OCI-LY7 (cell line): ENCODE measurements at regions not wholly inside any gene's neighbourhood (a gene's known extent, or its start where the extent isn't known, plus 50 kb on each side); places are given as distances from the start of the nearest gene placed in this dataset.

ENCODE experiments used
- BruUV-seq: library from RNA; stranded (reverse); fragments of 400-500 nt; replicated peaks from 2 replicates; lab custom pipeline; 2021; lab: Mats Ljungman, UMichigan
- CTCF ChIA-PET: fragments of 300-600 bp; sonication (Branson Sonifier 250); formaldehyde crosslinking; loops from one replicate; lab custom pipeline; 2022; ENCODE audit warnings: antibody characterized with exemption; ENCODE audit not compliant: unreplicated experiment; lab: Charles Lee
- POLR2A ChIA-PET: fragments of 300-600 bp; sonication (Branson Sonifier 250); formaldehyde crosslinking; loops from one replicate; lab custom pipeline; 2022; ENCODE audit warnings: antibody characterized with exemption; lab: Charles Lee
- DNase-seq: peaks from one replicate; pipeline ENCODE4 v3.0.0-alpha.2; 2015; ENCODE audit warnings: low spot score
- H2AFZ ChIP-seq: fragments of 200-600 bp; sonication (generic), shearing (Covaris generic); 2 replicates; pipeline ENCODE4 v1.6.1; 2014; ENCODE audit warnings: mild to moderate bottlenecking, antibody characterized with exemption, low read length, moderate library complexity
- H3K27ac ChIP-seq: fragments of 200-600 bp; sonication (generic); 2 replicates; pipeline ENCODE4 v1.5.1; 2014; ENCODE audit warnings: mixed run types, low read depth, mild to moderate bottlenecking, moderate library complexity, low read length, inconsistent platforms; ENCODE audit not compliant: poor library complexity, severe bottlenecking
- H3K36me3 ChIP-seq: fragments of 200-600 bp; sonication (generic); 2 replicates; pipeline ENCODE4 v1.6.1; 2014; ENCODE audit warnings: mild to moderate bottlenecking, antibody characterized with exemption, low read length, moderate library complexity, mixed read lengths; ENCODE audit not compliant: insufficient read depth
- H3K4me1 ChIP-seq: fragments of 200-600 bp; sonication (generic); 2 replicates; pipeline ENCODE4 v1.5.1; 2014; ENCODE audit warnings: mild to moderate bottlenecking, low read length; ENCODE audit not compliant: insufficient read depth, poor library complexity, severe bottlenecking
- H3K4me2 ChIP-seq: fragments of 200-600 bp; sonication (generic); 2 replicates; pipeline ENCODE4 v1.6.1; 2014; ENCODE audit warnings: mild to moderate bottlenecking, low read length
- H3K4me3 ChIP-seq: fragments of 200-600 bp; sonication (generic); 2 replicates; pipeline ENCODE4 v1.5.1; 2014; ENCODE audit warnings: mild to moderate bottlenecking, low read depth, low read length; ENCODE audit not compliant: poor library complexity, severe bottlenecking
- H3K79me2 ChIP-seq: fragments of 200-600 bp; sonication (generic); 2 replicates; pipeline ENCODE4 v1.6.1; 2016; ENCODE audit warnings: low read depth, mild to moderate bottlenecking, low read length, moderate library complexity, mixed read lengths; ENCODE audit not compliant: insufficient read depth
- H3K9me2 ChIP-seq: fragments of 200-600 bp; sonication (generic); 2 replicates; pipeline ENCODE4 v1.6.1; 2016; ENCODE audit warnings: mild to moderate bottlenecking, low read length, mixed read lengths; ENCODE audit not compliant: insufficient read depth
- H3K9me3 ChIP-seq: fragments of 200-600 bp; sonication (generic); 2 replicates; pipeline ENCODE4 v1.6.1; 2014; ENCODE audit warnings: mild to moderate bottlenecking, mixed run types, low read length, mixed read lengths
- H4K20me1 ChIP-seq: fragments of 200-600 bp; sonication (generic); 2 replicates; pipeline ENCODE4 v1.6.1; 2014; ENCODE audit warnings: mild to moderate bottlenecking, antibody characterized with exemption, low read length, moderate library complexity, mixed read lengths; ENCODE audit not compliant: insufficient read depth
- CTCF ChIP-seq: fragments of 200-600 bp; sonication (generic); conservative IDR thresholded peaks from 2 replicates; pipeline ENCODE4 v1.5.1; 2014; ENCODE audit warnings: mild to moderate bottlenecking, antibody characterized with exemption, low read length, moderate library complexity, mixed read lengths
- EZH2phosphoT487 ChIP-seq: fragments of 200-600 bp; sonication (generic); IDR thresholded peaks from 2 replicates; pipeline ENCODE4 v1.6.1; 2018; ENCODE audit warnings: low read depth, borderline replicate concordance, mild to moderate bottlenecking, mixed run types, antibody characterized with exemption, low read length, moderate library complexity, mixed read lengths
- intact Hi-C: fragments of 100-400 bp; cut with micrococcal nuclease; formaldehyde crosslinking; loops from one replicate; pipeline ENCODE4 v1.10.0; 2022; ENCODE audit not compliant: unreplicated experiment

- no peaks in the 10 kb centered on the region for H3K4me1 ChIP-seq
- CTCF ChIA-PET, result no interaction called here
Measured at GRCh38 chr5:38642189-38642911, 85.9 kb upstream of the LIFR start.

GRCh38 chr5:38643616-38644015, 87.2 kb upstream of the LIFR start:
- CTCF ChIA-PET, result no interaction called here
- Histone ChIP-seq H3K4me1 (no peaks in the 10 kb centered on the region), H3K36me3 (no peaks in the 10 kb centered on the region), H3K27ac (no peak overlapping the region), H3K4me2 (no peak overlapping the region), H3K4me3 (no peak overlapping the region), H3K79me2 (no peaks in the 10 kb centered on the region), H3K9me2 (no peaks in the 10 kb centered on the region), H3K9me3 (no peaks in the 10 kb centered on the region), H2AFZ (no peak overlapping the region), H4K20me1 (no peaks in the 10 kb centered on the region)
- DNase-seq, result no peak
- POLR2A ChIA-PET, result no interaction called here
- TF ChIP-seq CTCF (no peak), EZH2phosphoT487 (no peak)
- no TSS peak for BruUV-seq
- intact Hi-C loops, result no loop called here

More at GRCh38 chr5:38642189-38642911, 85.9 kb upstream of the LIFR start:
- H3K9me3 ChIP-seq, result no peaks in the 10 kb centered on the region
- intact Hi-C loops, result no loop called here
- no peak overlapping the region for H3K27ac ChIP-seq
- POLR2A ChIA-PET, result interaction anchor here (1.0 kb wide), 1 partner anchor 9 kb away, joined by 5 read pairs; no protein-coding TSS in a partner anchor
- H2AFZ ChIP-seq, result no peak overlapping the region
- no peak for DNase-seq
- TF ChIP-seq CTCF, result no peak
- no peak for TF ChIP-seq EZH2phosphoT487
- H3K9me2 ChIP-seq, result no peaks in the 10 kb centered on the region
- BruUV-seq, result no TSS peak
- no peaks in the 10 kb centered on the region for H3K36me3 ChIP-seq
- no peaks in the 10 kb centered on the region for H3K79me2 ChIP-seq
- H3K4me2 ChIP-seq, result no peak overlapping the region
- H4K20me1 ChIP-seq, result no peaks in the 10 kb centered on the region
- no peak overlapping the region for H3K4me3 ChIP-seq

- DNase-seq, result no peak
- ChIA-PET CTCF (no interaction called here), POLR2A (no interaction called here)
- no peaks in the 10 kb centered on the region for H3K9me2 ChIP-seq
- no peaks in the 10 kb centered on the region for H3K36me3 ChIP-seq
- H3K4me2 ChIP-seq, result no peak overlapping the region
- H3K27ac ChIP-seq, result no peak overlapping the region
- no peaks in the 10 kb centered on the region for H3K79me2 ChIP-seq
- H3K9me3 ChIP-seq, result no peaks in the 10 kb centered on the region
- H3K4me1 ChIP-seq, result no peaks in the 10 kb centered on the region
- no peak overlapping the region for H3K4me3 ChIP-seq
- intact Hi-C loops, result no loop called here
- TF ChIP-seq CTCF (no peak), EZH2phosphoT487 (no peak)
- BruUV-seq, result no TSS peak
- no peaks in the 10 kb centered on the region for H4K20me1 ChIP-seq
- H2AFZ ChIP-seq, result no peak overlapping the region
Measured at GRCh38 chr5:38645508-38645907, 89.1 kb upstream of the LIFR start.
